ENCODE measurements at regions not wholly inside any gene's neighbourhood (a gene's known extent, or its start where the extent isn't known, plus 50 kb on each side); places are given as distances from the start of the nearest gene placed in this dataset.

- TF ChIP-seq CTCF (IDR thresholded peaks at IDR 0.05) = no peak
- no peak for TF ChIP-seq POLR2A (IDR thresholded peaks at IDR 0.05)
- TF ChIP-seq EP300 (IDR thresholded peaks at IDR 0.05) = no peak
- TF ChIP-seq POLR2AphosphoS5 (IDR thresholded peaks at IDR 0.05) = no peak
Observed at GRCh38 chr9:108696156-108696555, 159.6 kb downstream of the ACTL7B start.
